Neuronal stem cell (in vitro differentiated cells): ENCODE measurements at regions not wholly inside any gene's neighbourhood (a gene's known extent, or its start where the extent isn't known, plus 50 kb on each side); places are given as distances from the start of the nearest gene placed in this dataset.

ENCODE experiments used
- DNase-seq: peaks from one replicate; pipeline ENCODE4 v3.0.0-alpha.2; 2013; ENCODE audit warnings: low spot score
- H2AFZ ChIP-seq: one replicate; pipeline ENCODE4 v1.6.1; 2013; ENCODE audit warnings: mild to moderate bottlenecking, low read length, inconsistent platforms
- H2AK5ac ChIP-seq: 2 replicates; pipeline ENCODE4 v1.6.1; 2013; ENCODE audit warnings: low read depth, mild to moderate bottlenecking, inconsistent platforms, low read length, moderate library complexity, mixed read lengths
- H2BK120ac ChIP-seq: 2 replicates; pipeline ENCODE4 v1.6.1; 2013; ENCODE audit warnings: low read depth, mild to moderate bottlenecking, inconsistent platforms, low read length, moderate library complexity, mixed read lengths
- H2BK12ac ChIP-seq: one replicate; pipeline ENCODE4 v1.6.1; 2013; ENCODE audit warnings: low read length, inconsistent platforms
- H2BK15ac ChIP-seq: 2 replicates; pipeline ENCODE4 v1.6.1; 2013; ENCODE audit warnings: mild to moderate bottlenecking, low read length, inconsistent platforms, mixed read lengths
- H2BK5ac ChIP-seq: one replicate; pipeline ENCODE4 v1.6.1; 2013; ENCODE audit warnings: inconsistent platforms, mild to moderate bottlenecking, low read length, moderate library complexity
- H3K14ac ChIP-seq: one replicate; pipeline ENCODE4 v1.6.1; 2013; ENCODE audit warnings: low read length, inconsistent platforms
- H3K18ac ChIP-seq: 2 replicates; pipeline ENCODE4 v1.6.1; 2013; ENCODE audit warnings: low read length, inconsistent platforms
- H3K23ac ChIP-seq: 2 replicates; pipeline ENCODE4 v1.6.1; 2013; ENCODE audit warnings: low read depth, mild to moderate bottlenecking, mixed read lengths, low read length, inconsistent platforms; ENCODE audit not compliant: poor library complexity
- H3K27ac ChIP-seq: replicated peaks from 3 replicates; pipeline ENCODE4 v1.5.1; 2013; ENCODE audit warnings: low read length, inconsistent platforms
- H3K27me3 ChIP-seq, 3 experiments: 2 replicates each; pipeline ENCODE4 v1.6.1; 2013; ENCODE audit warnings: low read length in 3 of 3, mild to moderate bottlenecking in 2 of 3, inconsistent platforms in 1 of 3, low read depth in 1 of 3, mixed read lengths in 1 of 3, moderate library complexity in 1 of 3; ENCODE audit not compliant: control insufficient read depth in 3 of 3, insufficient read depth in 3 of 3
- H3K36me3 ChIP-seq, 2 donors: replicated peaks in 1 of 2; 2 replicates each; pipeline ENCODE4 v1.6.1; 2013; ENCODE audit warnings: low read length in 2 of 2; ENCODE audit not compliant: control insufficient read depth in 2 of 2, insufficient read depth in 2 of 2
- H3K4ac ChIP-seq: 2 replicates; pipeline ENCODE4 v1.6.1; 2013; ENCODE audit warnings: inconsistent platforms, mild to moderate bottlenecking, low read length, moderate library complexity
- H3K4me1 ChIP-seq, 2 donors: 1 replicate in 1 of 2; 2 replicates in 1 of 2; pipeline ENCODE4 v1.6.1; 2013; ENCODE audit warnings: low read length in 2 of 2, low read depth in 1 of 2; ENCODE audit not compliant: control insufficient read depth in 2 of 2, insufficient read depth in 1 of 2
- H3K4me2 ChIP-seq: one replicate; pipeline ENCODE4 v1.6.1; 2013; ENCODE audit warnings: mild to moderate bottlenecking, low read length, inconsistent platforms; ENCODE audit not compliant: insufficient read depth, poor library complexity, severe bottlenecking
- H3K4me3 ChIP-seq, 2 donors: 2 replicates each; pipeline ENCODE4 v1.5.1; 2013; ENCODE audit warnings: low read length in 2 of 2, mild to moderate bottlenecking in 2 of 2, inconsistent platforms in 1 of 2, moderate library complexity in 1 of 2
- H3K79me1 ChIP-seq: one replicate; pipeline ENCODE4 v1.6.1; 2013; ENCODE audit warnings: low read depth, mild to moderate bottlenecking, inconsistent platforms, low read length, moderate library complexity
- H3K9ac ChIP-seq: one replicate; pipeline ENCODE4 v1.6.1; 2013; ENCODE audit warnings: mild to moderate bottlenecking, low read depth, low read length, inconsistent platforms; ENCODE audit not compliant: poor library complexity
- H3K9me3 ChIP-seq, 2 donors: replicated peaks in 1 of 2; 2 replicates each; pipeline versions ENCODE3 to v1.6.1; 2013; ENCODE audit warnings: low read length in 2 of 2, mild to moderate bottlenecking in 2 of 2, inconsistent platforms in 1 of 2, low read depth in 1 of 2, mixed read lengths in 1 of 2, moderate library complexity in 1 of 2; ENCODE audit not compliant: control insufficient read depth in 2 of 2, insufficient read depth in 1 of 2
- H4K8ac ChIP-seq: one replicate; pipeline ENCODE4 v1.6.1; 2013; ENCODE audit warnings: low read depth, mild to moderate bottlenecking, inconsistent platforms, low read length, moderate library complexity
- H4K91ac ChIP-seq: one replicate; pipeline ENCODE4 v1.6.1; 2013; ENCODE audit warnings: low read length, low read depth, mild to moderate bottlenecking, inconsistent platforms; ENCODE audit not compliant: poor library complexity
- WGBS, 2 donors: extraction: QIAGEN DNeasy Blood & Tissue Kit; methylation state at CpG; one replicate each; pipeline ENCODE4 v1.1.7; 2013; ENCODE audit warnings: missing lambda C conversion rate in 2 of 2, mixed read lengths in 1 of 2; ENCODE audit not compliant: insufficient read length in 2 of 2, insufficient replicate concordance in 1 of 2; ENCODE audit errors: extremely low coverage in 2 of 2; 5-methylcytosine and 5-hydroxymethylcytosine counted together

DNA sequence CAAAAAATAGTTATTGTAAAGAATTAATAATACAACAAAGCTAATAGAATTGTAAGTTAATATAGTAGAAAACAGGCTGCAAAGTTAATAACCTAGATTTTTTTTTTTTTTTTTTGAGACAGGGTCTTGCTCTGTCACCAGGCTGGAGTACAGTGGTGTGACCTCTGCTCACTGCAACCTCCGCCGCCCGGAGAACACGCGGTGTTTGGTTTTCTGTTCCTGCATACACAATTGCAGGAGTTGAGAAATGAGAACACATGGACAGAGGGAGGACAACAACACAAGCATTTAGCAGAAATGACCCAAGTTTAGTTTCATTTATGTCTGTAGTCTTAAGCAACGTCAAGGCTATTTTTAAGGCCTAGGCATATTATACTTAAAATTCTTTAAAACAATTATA is 145.9 kb upstream of the PCDH10 start:
- no peak overlapping the region for H2AK5ac ChIP-seq
- no peak overlapping the region for H2AFZ ChIP-seq
- no peak overlapping the region for H2BK5ac ChIP-seq
- H3K36me3 ChIP-seq, result no peaks in the 10 kb centered on the region
- no peak overlapping the region for H3K18ac ChIP-seq
- no peak overlapping the region for H2BK15ac ChIP-seq
- H3K27ac ChIP-seq, result no peak overlapping the region
- H3K79me1 ChIP-seq, result no peaks in the 10 kb centered on the region
- DNase-seq, result no peak
- no peak overlapping the region for H2BK12ac ChIP-seq
- H4K91ac ChIP-seq, result no peak overlapping the region
- no peaks in the 10 kb centered on the region for H3K27me3 ChIP-seq
- H3K9ac ChIP-seq, result no peak overlapping the region
- no CpG with 5 or more reads among the region's 6 CpGs for WGBS, 2 donors
- H3K4me3 ChIP-seq, result no peak overlapping the region
- H3K9me3 ChIP-seq, result no peaks in the 10 kb centered on the region
- H3K4me2 ChIP-seq, result no peak overlapping the region
- no peak overlapping the region for H3K14ac ChIP-seq
- no peak overlapping the region for H3K4ac ChIP-seq
- no peak overlapping the region for H3K23ac ChIP-seq
- H4K8ac ChIP-seq, result no peak overlapping the region
- no peaks in the 10 kb centered on the region for H3K4me1 ChIP-seq
- H2BK120ac ChIP-seq, result no peak overlapping the region

DNA sequence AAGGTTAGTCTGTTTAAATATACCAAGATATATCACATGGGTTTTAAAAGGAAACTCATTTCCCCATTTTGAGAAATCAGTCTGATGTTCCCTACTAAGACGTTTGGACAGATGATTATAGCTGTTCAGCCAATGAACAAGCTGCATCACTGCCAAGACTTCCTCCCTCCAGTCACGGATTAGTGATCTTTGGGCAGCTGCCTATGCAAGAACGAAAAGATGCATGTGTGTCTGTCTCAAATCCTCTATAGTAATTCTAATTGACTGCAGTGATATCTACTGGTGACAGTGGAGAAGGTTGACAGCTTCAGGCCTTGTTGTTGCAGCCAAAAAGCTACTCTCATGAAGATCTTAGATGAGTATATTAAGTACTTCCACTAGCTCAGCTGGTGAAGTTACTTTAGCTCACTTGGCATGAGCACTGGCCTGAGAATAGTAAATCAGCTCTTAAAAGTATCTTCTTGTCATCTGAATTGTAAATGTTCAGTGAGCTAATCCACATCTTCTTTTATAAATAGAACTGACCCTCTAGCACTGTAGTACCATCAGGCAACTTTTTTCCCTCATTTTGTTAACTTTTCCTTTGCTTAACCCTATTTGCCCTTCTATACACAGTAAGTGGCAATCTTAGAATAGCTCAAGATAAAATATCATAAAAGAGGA is 134.5 kb upstream of the PCDH10 start:
- Histone ChIP-seq H3K4me2 (no peak overlapping the region), H3K27me3 (no peaks in the 10 kb centered on the region), H3K9ac (no peak overlapping the region), H3K4ac (no peak overlapping the region), H3K9me3 (no peaks in the 10 kb centered on the region), H2BK15ac (no peak overlapping the region), H2AFZ (peak overlapping the region; percentile 43), H3K4me1 (no peaks in the 10 kb centered on the region), H2BK120ac (no peak overlapping the region), H2BK5ac (no peak overlapping the region), H3K4me3 (no peak overlapping the region), H2BK12ac (no peak overlapping the region), H2AK5ac (no peak overlapping the region), H4K8ac (no peak overlapping the region), H3K79me1 (no peaks in the 10 kb centered on the region), H3K14ac (no peak overlapping the region), H3K18ac (no peak overlapping the region), H3K36me3 (no peaks in the 10 kb centered on the region), H3K23ac (no peak overlapping the region), H4K91ac (no peak overlapping the region), H3K27ac (no peak overlapping the region)
- WGBS, 2 donors, result no CpG with 5 or more reads among the region's 3 CpGs
- no peak for DNase-seq

DNA sequence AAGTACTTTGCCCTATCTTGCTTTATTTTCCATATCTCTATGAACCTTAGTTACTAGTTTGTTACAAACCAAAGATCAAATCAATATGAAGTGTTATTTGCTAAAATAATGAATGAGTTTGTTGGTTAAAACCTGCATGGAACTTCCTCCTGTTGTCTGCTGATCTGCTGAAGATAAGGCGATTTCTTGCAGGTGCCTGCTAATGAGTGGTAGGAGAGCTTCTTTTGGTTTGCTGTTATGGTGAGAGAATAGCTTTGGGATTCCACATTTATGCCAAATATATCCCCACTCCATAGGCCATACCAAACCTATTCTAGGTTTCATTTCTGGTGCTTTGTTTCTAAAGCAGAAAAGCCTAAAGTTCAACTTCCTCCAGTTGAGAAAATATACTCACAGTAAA is 103.8 kb upstream of the PCDH10 start:
- no peak overlapping the region for H3K9ac ChIP-seq
- no peak overlapping the region for H2AFZ ChIP-seq
- no peak overlapping the region for H3K23ac ChIP-seq
- no peak for DNase-seq
- no peaks in the 10 kb centered on the region for H3K9me3 ChIP-seq
- no peak overlapping the region for H3K27ac ChIP-seq
- no peak overlapping the region for H3K4me3 ChIP-seq
- H4K91ac ChIP-seq, result no peak overlapping the region
- H3K79me1 ChIP-seq, result peaks cover 2% of the 10 kb centered on the region
- no peak overlapping the region for H2BK5ac ChIP-seq
- WGBS, 2 donors, result no CpG with 5 or more reads among the region's 1 CpG
- peaks cover 0 to 2% of the 10 kb centered on the region in 2 donors for H3K4me1 ChIP-seq
- H3K18ac ChIP-seq, result no peak overlapping the region
- H2BK12ac ChIP-seq, result no peak overlapping the region
- no peak overlapping the region for H2BK120ac ChIP-seq
- H2AK5ac ChIP-seq, result no peak overlapping the region
- H3K4ac ChIP-seq, result no peak overlapping the region
- no peak overlapping the region for H3K14ac ChIP-seq
- no peak overlapping the region for H2BK15ac ChIP-seq
- H3K27me3 ChIP-seq, result no peaks in the 10 kb centered on the region
- H4K8ac ChIP-seq, result no peak overlapping the region
- H3K4me2 ChIP-seq, result no peak overlapping the region
- H3K36me3 ChIP-seq, result no peaks in the 10 kb centered on the region

DNA sequence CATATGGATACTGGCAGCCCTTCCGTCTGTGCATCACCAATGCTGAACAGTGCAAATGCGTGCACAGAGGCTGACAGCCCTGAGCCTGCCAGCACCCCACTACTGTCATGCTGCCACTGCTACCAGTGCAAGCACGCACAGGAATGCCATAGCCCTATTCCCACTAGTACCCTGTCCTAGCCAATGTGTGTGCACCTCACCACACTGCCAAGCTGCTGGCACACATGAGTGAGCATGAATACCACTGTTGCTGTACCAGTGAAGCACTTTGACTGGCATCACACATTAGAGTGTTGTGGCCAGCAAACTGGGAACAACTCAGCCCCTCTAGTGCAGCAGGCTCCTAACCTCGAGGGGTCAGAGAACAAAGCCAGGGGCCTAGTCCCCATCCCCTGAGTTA is 102.9 kb upstream of the PCDH10 start:
- Histone ChIP-seq H3K79me1 (peaks cover 2% of the 10 kb centered on the region), H3K4ac (no peak overlapping the region), H2BK15ac (peak overlapping the region; percentile 71), H3K36me3 (no peaks in the 10 kb centered on the region), H3K4me3 (no peak overlapping the region), H4K91ac (no peak overlapping the region), H3K9ac (no peak overlapping the region), H3K23ac (peak overlapping the region; percentile 91), H3K18ac (peak overlapping the region; percentile 38), H2BK120ac (no peak overlapping the region), H2AFZ (no peak overlapping the region), H3K27me3 (no peaks in the 10 kb centered on the region), H3K27ac (no peak overlapping the region), H3K4me1 (peaks cover 0 to 2% of the 10 kb centered on the region in 2 donors), H2BK12ac (peak overlapping the region; percentile 30), H2BK5ac (no peak overlapping the region), H3K4me2 (no peak overlapping the region), H4K8ac (peak overlapping the region; percentile 70), H3K9me3 (no peaks in the 10 kb centered on the region), H3K14ac (no peak overlapping the region), H2AK5ac (no peak overlapping the region)
- WGBS, 2 donors, result no CpG with 5 or more reads among the region's 4 CpGs
- no peak for DNase-seq
